ENCODE measurements at regions not wholly inside any gene's neighbourhood (a gene's known extent, or its start where the extent isn't known, plus 50 kb on each side); places are given as distances from the start of the nearest gene placed in this dataset.

DNA sequence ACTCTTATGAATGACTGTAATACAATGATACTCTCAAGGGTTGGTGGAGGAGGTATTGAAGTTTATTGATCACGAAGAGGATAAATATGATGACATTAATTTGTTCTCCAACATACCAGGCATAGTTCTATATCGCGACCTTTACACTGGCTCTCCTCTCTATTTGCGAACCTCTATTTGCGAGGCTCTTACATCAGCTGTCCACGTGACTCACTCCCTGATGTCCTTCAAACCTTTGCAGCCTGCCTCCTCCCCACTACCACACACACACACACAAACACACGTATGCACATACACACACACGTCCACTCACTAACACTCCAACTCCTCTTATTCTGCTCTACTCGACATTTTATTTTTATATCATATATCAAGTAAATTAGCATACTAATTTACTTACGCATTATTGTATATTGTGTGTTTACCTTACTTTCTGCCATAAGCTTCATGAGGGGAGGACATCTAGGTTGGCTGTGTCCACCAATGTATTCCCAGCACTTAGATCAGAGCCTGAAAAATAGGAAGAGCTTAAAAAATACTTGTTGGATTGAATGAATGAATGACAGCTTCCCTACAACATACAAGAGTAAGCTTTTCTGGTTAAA is 53.3 kb upstream of the TNFRSF21 start (continued):
- TF ChIP-seq ZNF501 (CRISPR knock-in tag; IDR thresholded peaks at IDR 0.05) (no peak), ZNF629 (CRISPR knock-in tag; conservative IDR thresholded peaks at IDR 0.05) (no peak), TARDBP (CRISPR knock-in tag; IDR thresholded peaks at IDR 0.05) (no peak), HNRNPLL (IDR thresholded peaks at IDR 0.05; ENCODE audit: low read depth, low read length, poor library complexity, severe bottlenecking) (no peak), MEIS1 (CRISPR knock-in tag; IDR thresholded peaks at IDR 0.05; ENCODE audit: borderline replicate concordance) (no peak), ZNF556 (CRISPR knock-in tag; IDR thresholded peaks at IDR 0.05; ENCODE audit: borderline replicate concordance) (no peak; the same call in 1 of the 2 replicates), CHD2 (IDR thresholded peaks at IDR 0.05; ENCODE audit: low read depth, low read length) (peak; percentile 33; the same call in 1 of the 2 replicates), ZNF781 (CRISPR knock-in tag; IDR thresholded peaks at IDR 0.05; ENCODE audit: borderline replicate concordance, not compliant biosample characterization) (no peak), ZNF782 (CRISPR knock-in tag; IDR thresholded peaks at IDR 0.05; ENCODE audit: borderline replicate concordance) (no peak), CBX5 (CRISPR knock-in tag; IDR thresholded peaks at IDR 0.05; ENCODE audit: borderline replicate concordance) (peak; percentile 79; the same call in 1 of the 2 replicates), ZNF746 (CRISPR knock-in tag; IDR thresholded peaks at IDR 0.05) (no peak), SAP130 (CRISPR knock-in tag; IDR thresholded peaks at IDR 0.05; ENCODE audit: low read depth) (peak; percentile 45), MED13 (CRISPR knock-in tag; IDR thresholded peaks at IDR 0.05) (no peak), ATAD3A (CRISPR knock-in tag; IDR thresholded peaks at IDR 0.05) (no peak), ZNF775 (CRISPR knock-in tag; IDR thresholded peaks at IDR 0.05; ENCODE audit: borderline replicate concordance) (no peak), KDM5A (IDR thresholded peaks at IDR 0.05; ENCODE audit: borderline replicate concordance, low read length) (no peak), TCF7L2 (IDR thresholded peaks at IDR 0.05; ENCODE audit: low read depth, low read length) (no peak), FOXK2 (IDR thresholded peaks at IDR 0.05) (0 out of 2 replicates have a peak, but pooled peaks have one; percentile 8), JUND (CRISPR knock-in tag; IDR thresholded peaks at IDR 0.05) (0 out of 2 replicates have a peak, but pooled peaks have one; percentile 24), SALL2 (CRISPR knock-in tag; IDR thresholded peaks at IDR 0.05) (no peak)
- TF ChIP-seq, protein P1, sequence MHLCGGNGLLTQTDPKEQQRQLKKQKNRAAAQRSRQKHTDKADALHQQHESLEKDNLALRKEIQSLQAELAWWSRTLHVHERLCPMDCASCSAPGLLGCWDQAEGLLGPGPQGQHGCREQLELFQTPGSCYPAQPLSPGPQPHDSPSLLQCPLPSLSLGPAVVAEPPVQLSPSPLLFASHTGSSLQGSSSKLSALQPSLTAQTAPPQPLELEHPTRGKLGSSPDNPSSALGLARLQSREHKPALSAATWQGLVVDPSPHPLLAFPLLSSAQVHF (CRISPR knock-in tag; IDR thresholded peaks at IDR 0.05), result no peak
- TF ChIP-seq, protein P2, sequence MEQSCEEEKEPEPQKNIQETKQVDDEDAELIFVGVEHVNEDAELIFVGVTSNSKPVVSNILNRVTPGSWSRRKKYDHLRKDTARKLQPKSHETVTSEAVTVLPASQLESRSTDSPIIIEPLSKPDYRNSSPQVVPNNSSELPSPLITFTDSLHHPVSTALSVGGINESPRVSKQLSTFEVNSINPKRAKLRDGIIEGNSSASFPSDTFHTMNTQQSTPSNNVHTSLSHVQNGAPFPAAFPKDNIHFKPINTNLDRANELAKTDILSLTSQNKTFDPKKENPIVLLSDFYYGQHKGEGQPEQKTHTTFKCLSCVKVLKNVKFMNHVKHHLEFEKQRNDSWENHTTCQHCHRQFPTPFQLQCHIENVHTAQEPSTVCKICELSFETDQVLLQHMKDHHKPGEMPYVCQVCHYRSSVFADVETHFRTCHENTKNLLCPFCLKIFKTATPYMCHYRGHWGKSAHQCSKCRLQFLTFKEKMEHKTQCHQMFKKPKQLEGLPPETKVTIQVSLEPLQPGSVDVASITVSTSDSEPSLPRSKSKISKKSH (CRISPR knock-in tag; IDR thresholded peaks at IDR 0.05; ENCODE audit: borderline replicate concordance), result no peak
- TF ChIP-seq, protein P3, sequence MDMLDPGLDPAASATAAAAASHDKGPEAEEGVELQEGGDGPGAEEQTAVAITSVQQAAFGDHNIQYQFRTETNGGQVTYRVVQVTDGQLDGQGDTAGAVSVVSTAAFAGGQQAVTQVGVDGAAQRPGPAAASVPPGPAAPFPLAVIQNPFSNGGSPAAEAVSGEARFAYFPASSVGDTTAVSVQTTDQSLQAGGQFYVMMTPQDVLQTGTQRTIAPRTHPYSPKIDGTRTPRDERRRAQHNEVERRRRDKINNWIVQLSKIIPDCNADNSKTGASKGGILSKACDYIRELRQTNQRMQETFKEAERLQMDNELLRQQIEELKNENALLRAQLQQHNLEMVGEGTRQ (IDR thresholded peaks at IDR 0.05; ENCODE audit: low read depth, low read length), result peak; percentile 95
- TF ChIP-seq, protein P3 (CRISPR knock-in tag; IDR thresholded peaks at IDR 0.05; ENCODE audit: borderline replicate concordance), result peak; percentile 93; the same call in 1 of the 2 replicates
- TF ChIP-seq, protein P4, sequence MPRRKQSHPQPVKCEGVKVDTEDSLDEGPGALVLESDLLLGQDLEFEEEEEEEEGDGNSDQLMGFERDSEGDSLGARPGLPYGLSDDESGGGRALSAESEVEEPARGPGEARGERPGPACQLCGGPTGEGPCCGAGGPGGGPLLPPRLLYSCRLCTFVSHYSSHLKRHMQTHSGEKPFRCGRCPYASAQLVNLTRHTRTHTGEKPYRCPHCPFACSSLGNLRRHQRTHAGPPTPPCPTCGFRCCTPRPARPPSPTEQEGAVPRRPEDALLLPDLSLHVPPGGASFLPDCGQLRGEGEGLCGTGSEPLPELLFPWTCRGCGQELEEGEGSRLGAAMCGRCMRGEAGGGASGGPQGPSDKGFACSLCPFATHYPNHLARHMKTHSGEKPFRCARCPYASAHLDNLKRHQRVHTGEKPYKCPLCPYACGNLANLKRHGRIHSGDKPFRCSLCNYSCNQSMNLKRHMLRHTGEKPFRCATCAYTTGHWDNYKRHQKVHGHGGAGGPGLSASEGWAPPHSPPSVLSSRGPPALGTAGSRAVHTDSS (CRISPR knock-in tag; conservative IDR thresholded peaks at IDR 0.05), result no peak

Data from HepG2 (cell line).